Nephron (organoid): ENCODE measurements at regions not wholly inside any gene's neighbourhood (a gene's known extent, or its start where the extent isn't known, plus 50 kb on each side); places are given as distances from the start of the nearest gene placed in this dataset.

Experiments
- H3K27ac Mint-ChIP-seq, 3 experiments: 2 replicates each; pipeline ENCODE4 v1.8.0; 2020; ENCODE audit warnings: mixed read lengths in 3 of 3, mild to moderate bottlenecking in 2 of 3, moderate library complexity in 1 of 3
- H3K27me3 Mint-ChIP-seq: 2 replicates; pipeline ENCODE4 v1.8.0; 2021; ENCODE audit warnings: low read depth, mild to moderate bottlenecking, moderate library complexity, mixed read lengths
- H3K36me3 Mint-ChIP-seq: 2 replicates; pipeline ENCODE4 v1.8.0; 2020; ENCODE audit warnings: low read depth, mixed read lengths
- H3K4me1 Mint-ChIP-seq: 2 replicates; pipeline ENCODE4 v1.8.0; 2020; ENCODE audit warnings: mixed read lengths
- H3K4me3 Mint-ChIP-seq, 3 experiments: 2 replicates each; pipeline ENCODE4 v1.8.0; 2020; ENCODE audit warnings: mild to moderate bottlenecking in 3 of 3, mixed read lengths in 3 of 3, moderate library complexity in 2 of 3
- H3K9me3 Mint-ChIP-seq: 2 replicates; pipeline ENCODE4 v1.8.0; 2020; ENCODE audit warnings: mixed read lengths
- TF ChIP-seq, protein P1 (sequence below), 3 experiments: fragments of 200-600 bp; sonication (generic); IDR thresholded peaks; one replicate each; pipeline ENCODE4 v1.5.0; 2021; ENCODE audit warnings: antibody characterized with exemption in 3 of 3; ENCODE audit not compliant: unreplicated experiment in 3 of 3

DNA sequence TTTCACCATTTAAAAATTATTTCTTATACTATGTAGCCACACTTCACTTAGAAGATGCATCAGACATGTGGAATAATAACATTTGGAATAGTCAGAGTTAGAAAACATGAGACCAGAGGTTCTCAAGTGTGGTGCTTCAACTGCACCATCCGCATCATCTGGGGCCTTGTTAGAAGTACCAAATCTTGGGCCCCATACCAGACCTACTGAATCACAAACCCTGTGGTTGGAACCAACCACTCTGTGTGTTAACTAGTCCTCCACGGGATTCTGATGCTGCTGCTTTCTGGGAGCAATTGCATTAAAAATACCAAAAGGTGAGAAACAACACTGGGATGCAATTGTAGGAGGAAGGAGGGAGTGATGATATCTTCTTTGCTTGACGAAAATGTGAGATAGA, 125.2 kb downstream of the GNAT3 start:
- H3K27ac Mint-ChIP-seq, result peak overlapping the region in 1 of 3 experiments; percentile 19
- peaks cover 3% of the 10 kb centered on the region for H3K4me1 Mint-ChIP-seq
- TF ChIP-seq, protein P1, sequence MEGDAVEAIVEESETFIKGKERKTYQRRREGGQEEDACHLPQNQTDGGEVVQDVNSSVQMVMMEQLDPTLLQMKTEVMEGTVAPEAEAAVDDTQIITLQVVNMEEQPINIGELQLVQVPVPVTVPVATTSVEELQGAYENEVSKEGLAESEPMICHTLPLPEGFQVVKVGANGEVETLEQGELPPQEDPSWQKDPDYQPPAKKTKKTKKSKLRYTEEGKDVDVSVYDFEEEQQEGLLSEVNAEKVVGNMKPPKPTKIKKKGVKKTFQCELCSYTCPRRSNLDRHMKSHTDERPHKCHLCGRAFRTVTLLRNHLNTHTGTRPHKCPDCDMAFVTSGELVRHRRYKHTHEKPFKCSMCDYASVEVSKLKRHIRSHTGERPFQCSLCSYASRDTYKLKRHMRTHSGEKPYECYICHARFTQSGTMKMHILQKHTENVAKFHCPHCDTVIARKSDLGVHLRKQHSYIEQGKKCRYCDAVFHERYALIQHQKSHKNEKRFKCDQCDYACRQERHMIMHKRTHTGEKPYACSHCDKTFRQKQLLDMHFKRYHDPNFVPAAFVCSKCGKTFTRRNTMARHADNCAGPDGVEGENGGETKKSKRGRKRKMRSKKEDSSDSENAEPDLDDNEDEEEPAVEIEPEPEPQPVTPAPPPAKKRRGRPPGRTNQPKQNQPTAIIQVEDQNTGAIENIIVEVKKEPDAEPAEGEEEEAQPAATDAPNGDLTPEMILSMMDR (IDR thresholded peaks at IDR 0.05; ENCODE audit: unreplicated experiment in 3 of 3), result no peak
- H3K4me3 Mint-ChIP-seq, result no peak overlapping the region
- H3K36me3 Mint-ChIP-seq, result no peaks in the 10 kb centered on the region
- no peaks in the 10 kb centered on the region for H3K9me3 Mint-ChIP-seq
- no peaks in the 10 kb centered on the region for H3K27me3 Mint-ChIP-seq

DNA sequence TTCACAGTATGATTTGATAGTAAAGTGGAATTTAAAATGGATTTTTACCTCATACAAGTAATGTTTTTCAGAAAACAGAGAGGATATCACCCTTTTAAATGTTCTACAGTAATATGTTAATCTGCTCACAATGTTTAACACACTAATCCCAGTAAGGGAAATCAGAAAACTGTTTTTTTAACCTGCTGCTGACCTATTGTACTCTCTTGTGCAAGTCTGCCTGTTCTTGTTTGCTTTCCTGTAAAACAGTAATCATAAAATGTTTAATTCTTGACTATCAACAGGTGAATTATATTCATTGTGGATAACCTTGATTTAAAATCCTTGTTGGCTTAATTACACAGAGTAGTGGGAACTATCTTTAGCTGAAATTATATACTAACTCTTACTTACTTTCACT, 126.4 kb downstream of the GNAT3 start:
- TF ChIP-seq, protein P1 (IDR thresholded peaks at IDR 0.05; ENCODE audit: unreplicated experiment in 3 of 3), result no peak
- no peaks in the 10 kb centered on the region for H3K27me3 Mint-ChIP-seq
- H3K27ac Mint-ChIP-seq, result peak overlapping the region in 2 of 3 experiments; percentile 38 to 58
- peaks cover 3% of the 10 kb centered on the region for H3K4me1 Mint-ChIP-seq
- no peak overlapping the region for H3K4me3 Mint-ChIP-seq
- no peaks in the 10 kb centered on the region for H3K36me3 Mint-ChIP-seq
- no peaks in the 10 kb centered on the region for H3K9me3 Mint-ChIP-seq

DNA sequence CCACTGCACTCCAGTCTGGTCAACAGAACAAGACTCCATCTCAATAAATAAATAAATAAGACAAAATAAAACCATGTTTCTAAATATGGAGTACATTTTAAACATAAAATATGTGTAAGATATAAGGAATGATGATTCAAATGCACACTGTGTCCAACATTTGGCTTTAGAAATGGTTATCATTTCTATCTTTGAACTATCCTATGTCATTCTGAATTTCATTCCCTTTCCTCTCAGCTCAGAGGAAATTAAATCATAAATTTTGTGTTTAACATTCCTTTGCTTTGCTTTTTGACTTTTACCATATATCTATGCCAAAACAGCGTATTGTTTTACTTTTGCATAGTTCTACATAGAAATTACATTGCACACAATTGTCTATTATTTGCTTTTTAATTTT, 130.9 kb downstream of the GNAT3 start:
- TF ChIP-seq, protein P1 (IDR thresholded peaks at IDR 0.05; ENCODE audit: unreplicated experiment in 3 of 3), result no peak
- H3K4me1 Mint-ChIP-seq, result peaks cover 12% of the 10 kb centered on the region
- H3K27me3 Mint-ChIP-seq, result no peaks in the 10 kb centered on the region
- no peak overlapping the region for H3K4me3 Mint-ChIP-seq
- peaks cover 3% of the 10 kb centered on the region for H3K9me3 Mint-ChIP-seq
- H3K36me3 Mint-ChIP-seq, result no peaks in the 10 kb centered on the region
- no peak overlapping the region for H3K27ac Mint-ChIP-seq

DNA sequence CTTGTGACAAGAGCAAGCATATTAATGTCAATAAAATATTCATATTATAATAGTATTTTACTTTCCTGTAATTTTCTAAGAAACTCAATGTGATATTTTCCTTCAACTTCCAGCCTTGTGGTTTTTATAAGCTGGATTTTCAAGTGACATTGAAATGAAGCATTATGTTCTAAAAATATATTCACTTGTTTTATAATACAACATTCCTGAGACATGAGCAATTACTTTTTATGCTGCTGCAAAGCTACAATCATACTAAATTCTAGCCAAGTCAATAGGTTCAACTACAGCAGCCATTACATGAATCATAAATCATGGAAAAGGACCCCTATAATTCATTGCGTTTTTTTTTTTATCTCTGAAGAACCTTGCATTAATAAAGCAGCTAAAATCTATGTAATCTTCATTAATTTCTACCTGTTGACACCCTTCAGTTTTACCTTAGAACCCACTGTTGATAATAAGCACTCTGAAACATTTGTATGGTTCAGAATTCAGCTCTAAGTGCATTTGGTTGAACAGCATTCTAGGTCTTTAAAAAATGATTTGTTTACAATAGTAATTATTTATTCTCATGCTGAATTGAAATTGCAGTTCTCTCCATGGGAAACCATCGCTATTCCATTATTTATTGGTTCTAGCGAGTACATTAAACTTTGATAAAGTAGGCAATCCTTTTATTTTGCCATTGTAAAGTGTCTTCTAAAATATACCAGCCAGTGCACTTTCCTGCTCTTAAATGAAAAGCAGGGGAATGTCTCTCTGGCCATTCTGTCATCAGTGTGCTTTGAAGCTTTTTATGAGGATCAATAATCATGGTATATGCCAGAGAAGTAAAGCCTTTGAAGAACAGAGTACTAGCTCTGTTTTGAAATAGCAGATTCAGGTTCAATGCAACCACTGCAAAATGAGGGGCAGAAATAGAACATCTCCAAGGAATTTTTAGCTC, 132.6 kb downstream of the GNAT3 start:
- H3K27me3 Mint-ChIP-seq, result no peaks in the 10 kb centered on the region
- TF ChIP-seq, protein P1 (IDR thresholded peaks at IDR 0.05; ENCODE audit: unreplicated experiment in 3 of 3), result no peak
- H3K27ac Mint-ChIP-seq, result no peak overlapping the region
- H3K4me1 Mint-ChIP-seq, result peaks cover 9% of the 10 kb centered on the region
- H3K36me3 Mint-ChIP-seq, result no peaks in the 10 kb centered on the region
- H3K9me3 Mint-ChIP-seq, result peaks cover 3% of the 10 kb centered on the region
- no peak overlapping the region for H3K4me3 Mint-ChIP-seq

DNA sequence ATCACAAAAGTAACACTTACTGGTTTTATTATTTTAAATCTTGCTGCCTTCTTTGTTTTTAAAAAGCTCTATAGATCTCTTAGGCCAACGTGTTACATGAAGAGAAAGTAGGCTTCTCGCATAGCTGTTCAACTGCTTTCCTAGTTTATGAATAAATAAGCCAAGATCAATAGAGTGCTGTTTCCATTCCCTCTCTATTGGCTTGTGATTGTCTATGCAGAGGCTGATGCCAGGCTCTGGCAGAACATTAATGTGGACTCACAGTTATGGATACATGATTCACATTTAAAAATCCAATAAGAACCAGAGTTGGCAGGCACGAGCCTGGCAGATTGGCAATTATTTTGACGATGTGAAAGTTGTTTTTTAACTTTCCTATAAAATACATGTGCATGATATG, 137.5 kb downstream of the GNAT3 start:
- peaks cover 4% of the 10 kb centered on the region for H3K4me1 Mint-ChIP-seq
- H3K36me3 Mint-ChIP-seq, result no peaks in the 10 kb centered on the region
- H3K27me3 Mint-ChIP-seq, result no peaks in the 10 kb centered on the region
- no peak overlapping the region for H3K27ac Mint-ChIP-seq
- peaks cover 3% of the 10 kb centered on the region for H3K9me3 Mint-ChIP-seq
- no peak overlapping the region for H3K4me3 Mint-ChIP-seq
- TF ChIP-seq, protein P1 (IDR thresholded peaks at IDR 0.05; ENCODE audit: unreplicated experiment in 3 of 3), result no peak
